ENCODE measurements at regions not wholly inside any gene's neighbourhood (a gene's known extent, or its start where the extent isn't known, plus 50 kb on each side); places are given as distances from the start of the nearest gene placed in this dataset. TPM values are rescaled to one million over a fixed set of nuclear protein-coding genes. Genes with fewer than 3 reads are reported as not detected.

DNA sequence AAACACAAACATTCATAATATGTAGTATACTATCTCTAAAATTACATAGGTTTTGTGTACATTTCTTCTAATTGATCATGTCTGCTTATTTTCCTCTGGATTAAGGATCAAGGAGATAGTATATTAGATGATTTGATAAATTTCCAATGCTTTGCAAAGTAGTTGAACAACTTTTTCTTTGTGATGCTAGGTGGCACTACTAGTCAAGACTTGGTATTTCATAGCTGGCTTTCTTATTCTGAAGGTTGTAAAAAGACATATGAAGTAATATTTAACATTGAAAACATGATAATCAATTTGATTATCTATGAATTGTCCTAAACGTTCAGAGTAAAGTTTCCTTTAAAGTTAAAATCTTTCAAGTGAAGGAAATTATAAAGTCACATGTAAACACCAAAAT lies 106.1 kb upstream of the FGF10 start:
- no peaks in the 10 kb centered on the region for H3K4me1 ChIP-seq (ENCODE audit: insufficient read depth)
- no peaks in the 10 kb centered on the region for H3K36me3 ChIP-seq (ENCODE audit: insufficient read depth)
- no peak overlapping the region for H3K4me3 ChIP-seq (ENCODE audit: low read depth, low read length)
- WGBS = 64% methylated on average over 1 of the region's 1 CpG
- H3K27ac ChIP-seq (ENCODE audit: low read depth) = no peak overlapping the region
- no peak for DNase-seq (ENCODE audit: extremely low spot score)

DNA sequence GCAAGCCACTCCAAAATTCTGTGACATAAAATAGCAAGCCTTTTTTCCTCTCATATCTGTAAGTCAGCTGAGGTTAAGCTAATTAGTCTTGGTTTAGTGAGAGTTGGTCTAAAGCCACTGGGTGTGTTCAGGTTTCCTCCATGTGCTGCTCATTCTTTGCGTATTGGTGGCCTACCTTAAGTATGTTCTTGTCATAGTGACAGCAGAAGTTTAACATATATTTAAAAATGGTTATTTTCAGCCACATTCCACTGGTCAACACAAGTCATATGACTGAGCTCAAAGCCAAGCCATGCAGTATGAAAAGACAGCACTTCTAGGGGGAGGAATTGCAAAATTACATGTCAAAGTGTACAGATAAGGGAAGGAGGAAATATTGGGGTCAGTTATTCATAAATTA lies 100.5 kb upstream of the FGF10 start:
- DNase-seq (ENCODE audit: extremely low spot score) = no peak
- no peaks in the 10 kb centered on the region for H3K36me3 ChIP-seq (ENCODE audit: insufficient read depth)
- H3K4me3 ChIP-seq (ENCODE audit: low read depth, low read length) = no peak overlapping the region
- no peak overlapping the region for H3K27ac ChIP-seq (ENCODE audit: low read depth)
- no peaks in the 10 kb centered on the region for H3K4me1 ChIP-seq (ENCODE audit: insufficient read depth)
- 95% methylated on average over 1 of the region's 1 CpG for WGBS

GRCh38 chr5:44486591-44486990 lies 97.4 kb upstream of the FGF10 start:
- 53% methylated on average over 1 of the region's 1 CpG for WGBS
- no peaks in the 10 kb centered on the region for H3K4me1 ChIP-seq (ENCODE audit: insufficient read depth)
- H3K36me3 ChIP-seq (ENCODE audit: insufficient read depth) = no peaks in the 10 kb centered on the region
- no peak overlapping the region for H3K27ac ChIP-seq (ENCODE audit: low read depth)
- H3K4me3 ChIP-seq (ENCODE audit: low read depth, low read length) = no peak overlapping the region
- DNase-seq (ENCODE audit: extremely low spot score) = no peak

GRCh38 chr5:44454002-44454401 lies 64.8 kb upstream of the FGF10 start:
- no peak for DNase-seq (ENCODE audit: extremely low spot score)
- H3K4me1 ChIP-seq (ENCODE audit: insufficient read depth) = no peaks in the 10 kb centered on the region
- 87% methylated on average over 4 of the region's 4 CpGs for whole genome bisulfite sequencing
- H3K4me3 ChIP-seq (ENCODE audit: low read depth, low read length) = no peak overlapping the region
- H3K36me3 ChIP-seq (ENCODE audit: insufficient read depth) = no peaks in the 10 kb centered on the region
- H3K27ac ChIP-seq (ENCODE audit: low read depth) = no peak overlapping the region

DNA sequence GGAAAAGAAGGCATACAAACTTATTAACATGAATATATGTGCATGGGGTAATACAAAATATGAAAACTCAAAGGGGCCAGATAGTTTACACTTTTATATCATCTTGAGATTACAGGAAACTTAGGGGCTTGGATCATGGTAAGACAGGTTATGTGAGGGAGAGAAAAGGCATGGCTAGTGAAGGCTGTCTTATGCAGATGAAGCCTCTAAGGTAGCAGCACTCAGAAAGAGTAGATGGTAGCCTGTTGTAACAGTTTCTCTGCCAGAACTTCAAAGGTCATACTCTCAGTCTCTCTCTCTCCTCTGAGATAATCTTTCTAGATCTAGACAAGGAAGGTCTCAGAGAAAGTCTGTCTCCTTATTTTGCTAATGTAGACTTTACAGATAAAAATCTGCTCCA lies 57.2 kb upstream of the FGF10 start:
- Histone ChIP-seq H3K4me3 (ENCODE audit: low read depth, low read length) (no peak overlapping the region), H3K27ac (ENCODE audit: low read depth) (no peak overlapping the region), H3K4me1 (ENCODE audit: insufficient read depth) (no peaks in the 10 kb centered on the region), H3K36me3 (ENCODE audit: insufficient read depth) (no peaks in the 10 kb centered on the region)
- DNase-seq (ENCODE audit: extremely low spot score) = no peak

GRCh38 chr5:44443172-44443571 lies 54.0 kb upstream of the FGF10 start:
- Histone ChIP-seq H3K4me3 (ENCODE audit: low read depth, low read length) (no peak overlapping the region), H3K36me3 (ENCODE audit: insufficient read depth) (no peaks in the 10 kb centered on the region), H3K4me1 (ENCODE audit: insufficient read depth) (no peaks in the 10 kb centered on the region), H3K27ac (ENCODE audit: low read depth) (no peak overlapping the region)
- WGBS = 58% methylated on average over 2 of the region's 2 CpGs
- DNase-seq (ENCODE audit: extremely low spot score) = no peak

DNA sequence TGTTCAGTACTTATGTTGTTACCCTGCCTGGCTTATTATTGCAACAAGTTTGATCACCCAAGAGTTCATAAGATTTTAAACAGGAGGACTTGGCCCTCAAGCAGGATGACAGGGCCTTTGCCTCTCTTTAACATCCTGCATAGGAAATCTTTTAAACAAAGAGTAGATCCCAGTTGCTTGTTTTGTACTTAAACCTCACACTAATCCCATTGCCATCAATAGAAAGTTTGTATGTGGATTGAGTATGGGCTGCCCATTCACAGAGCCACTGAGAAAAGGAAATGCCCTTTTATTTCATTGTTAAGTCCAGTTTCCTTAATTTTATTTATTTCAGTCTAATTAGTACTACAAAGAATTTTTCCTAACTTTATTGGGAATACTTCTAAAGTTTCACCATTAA lies 52.2 kb upstream of the FGF10 start:
- H3K4me3 ChIP-seq (ENCODE audit: low read depth, low read length) = no peak overlapping the region
- no peak for DNase-seq (ENCODE audit: extremely low spot score)

DNA sequence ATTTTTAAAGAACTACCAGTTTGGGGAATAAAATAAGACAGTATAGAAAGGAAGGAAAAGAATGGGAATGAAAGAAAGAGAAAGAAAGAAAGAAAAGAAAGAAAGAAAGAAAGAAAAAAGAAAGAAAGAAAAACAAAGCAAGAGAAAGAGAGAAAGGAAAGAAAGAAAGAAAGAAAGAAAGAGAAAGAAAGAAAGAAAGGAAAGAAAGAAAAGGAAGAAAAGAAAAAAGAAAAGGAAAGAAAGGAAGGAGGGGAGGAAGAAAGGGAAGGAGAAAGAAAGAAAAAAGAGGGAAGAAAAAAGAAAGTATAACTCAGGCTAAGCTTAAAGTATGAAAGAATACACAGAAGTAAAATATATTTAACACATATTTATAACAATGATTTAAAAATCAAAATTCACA lies 51.0 kb upstream of the FGF10 start:
- Histone ChIP-seq H3K4me3 (ENCODE audit: low read depth, low read length) (no peak overlapping the region), H3K36me3 (ENCODE audit: insufficient read depth) (no peaks in the 10 kb centered on the region), H3K4me1 (ENCODE audit: insufficient read depth) (no peaks in the 10 kb centered on the region), H3K27ac (ENCODE audit: low read depth) (no peak overlapping the region)
- no peak for DNase-seq (ENCODE audit: extremely low spot score)

More for the DNA sequence above, 52.2 kb upstream of the FGF10 start:
- H3K4me1 ChIP-seq (ENCODE audit: insufficient read depth) = no peaks in the 10 kb centered on the region
- H3K36me3 ChIP-seq (ENCODE audit: insufficient read depth) = no peaks in the 10 kb centered on the region
- H3K27ac ChIP-seq (ENCODE audit: low read depth) = no peak overlapping the region

Small RNAs in the stretch of these regions (small RNA-seq; reads per million reads assigned to genes)
- not detected for gene RN7SL383P

All from urinary bladder (tissue), 4 donors.